ENCODE measurements at regions not wholly inside any gene's neighbourhood (a gene's known extent, or its start where the extent isn't known, plus 50 kb on each side); places are given as distances from the start of the nearest gene placed in this dataset.
"Not testable (repeated sequence)": the region's sequence is repeated elsewhere in the genome, so short reads cannot be mapped to it uniquely, and the experiment has no call there.

- DNase-seq = no peak
Observed at GRCh38 chr6:4366635-4367395, 231.4 kb upstream of the ECI2 start.

GRCh38 chr6:4365686-4366085 is 230.3 kb upstream of the ECI2 start:
- no peak for DNase-seq

DNA sequence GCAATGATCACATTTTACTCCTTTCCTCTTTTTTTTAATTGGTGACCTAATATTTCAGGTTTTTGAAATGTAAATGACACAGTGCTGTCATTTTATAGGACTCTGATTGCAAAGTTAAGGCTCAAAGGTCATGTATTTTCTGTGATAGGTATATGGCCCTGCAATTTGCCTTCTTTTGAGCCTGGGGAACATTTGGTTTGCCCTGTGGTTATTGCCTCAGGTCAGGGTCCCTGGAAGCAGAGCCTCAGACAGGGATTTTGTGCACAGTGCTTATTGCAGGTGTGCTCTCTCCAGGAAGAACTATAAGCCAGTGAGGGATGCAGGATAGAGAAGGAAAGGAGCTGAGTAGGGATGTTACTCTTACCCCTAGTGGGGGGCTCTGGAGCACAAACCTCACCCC is 229.3 kb upstream of the ECI2 start:
- no peak for DNase-seq

DNA sequence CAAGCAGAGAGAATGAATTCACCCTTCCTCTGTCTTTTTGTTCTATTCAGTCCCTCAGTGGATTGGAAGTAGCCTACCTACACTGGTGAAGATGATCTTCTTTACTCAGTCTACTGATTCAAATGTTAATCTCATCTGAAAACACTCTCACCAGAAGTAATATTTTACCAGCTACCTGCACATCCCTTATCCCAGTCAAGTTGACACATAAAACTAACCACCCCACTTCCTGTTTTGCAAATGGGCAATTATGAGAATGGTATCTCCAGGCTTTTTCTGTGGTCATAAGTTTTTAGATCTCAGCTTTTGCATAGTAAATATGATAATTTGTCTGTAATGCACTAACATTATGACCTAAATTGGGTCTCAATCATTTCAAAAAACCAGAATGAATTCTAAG is 228.8 kb upstream of the ECI2 start:
- DNase-seq = no peak

- DNase-seq = no peak
Observed at GRCh38 chr6:4363656-4364055, 228.3 kb upstream of the ECI2 start.

- no peak for DNase-seq
Observed at GRCh38 chr6:4362326-4362725, 227.0 kb upstream of the ECI2 start.

- DNase-seq = no peak
Observed at GRCh38 chr6:4360920-4361319, 225.5 kb upstream of the ECI2 start.

- DNase-seq = no peak
Observed at GRCh38 chr6:4359108-4359730, 223.8 kb upstream of the ECI2 start.

- DNase-seq = no peak
Observed at GRCh38 chr6:4358414-4359107, 223.2 kb upstream of the ECI2 start.

- DNase-seq = not testable (repeated sequence)
Observed at GRCh38 chr6:4357660-4358152, 222.3 kb upstream of the ECI2 start.

GRCh38 chr6:4356899-4357659 is 221.7 kb upstream of the ECI2 start:
- no peak for DNase-seq

- DNase-seq = no peak
Observed at GRCh38 chr6:4355241-4355640, 219.9 kb upstream of the ECI2 start.

DNA sequence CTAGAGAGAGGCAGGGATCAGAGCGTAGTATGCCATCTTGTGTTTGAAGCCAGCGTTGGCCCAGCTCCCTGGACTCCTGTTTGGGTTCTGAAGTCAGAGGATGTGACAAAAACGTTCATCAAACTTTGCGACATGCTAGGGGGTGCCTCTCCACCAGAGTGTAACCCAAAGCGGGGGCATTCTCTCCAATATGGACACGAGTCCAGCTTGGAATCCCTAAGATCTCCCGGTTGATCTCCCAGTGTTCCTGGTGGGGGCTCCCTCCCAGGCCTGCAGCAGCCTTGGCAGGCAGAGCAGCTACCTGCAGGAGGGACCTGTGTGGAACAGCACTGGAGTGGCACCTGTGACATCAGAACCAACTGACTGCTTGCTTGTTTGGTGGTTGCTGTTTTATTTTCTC is 218.8 kb upstream of the ECI2 start:
- no peak for DNase-seq

GRCh38 chr6:4352731-4353130 is 217.4 kb upstream of the ECI2 start:
- no peak for DNase-seq

- no peak for DNase-seq
Observed at GRCh38 chr6:4352322-4352669, 216.9 kb upstream of the ECI2 start.

- DNase-seq = no peak
Observed at GRCh38 chr6:4351520-4352321, 216.3 kb upstream of the ECI2 start.

- DNase-seq = no peak
Observed at GRCh38 chr6:4350567-4351519, 215.5 kb upstream of the ECI2 start.

DNA sequence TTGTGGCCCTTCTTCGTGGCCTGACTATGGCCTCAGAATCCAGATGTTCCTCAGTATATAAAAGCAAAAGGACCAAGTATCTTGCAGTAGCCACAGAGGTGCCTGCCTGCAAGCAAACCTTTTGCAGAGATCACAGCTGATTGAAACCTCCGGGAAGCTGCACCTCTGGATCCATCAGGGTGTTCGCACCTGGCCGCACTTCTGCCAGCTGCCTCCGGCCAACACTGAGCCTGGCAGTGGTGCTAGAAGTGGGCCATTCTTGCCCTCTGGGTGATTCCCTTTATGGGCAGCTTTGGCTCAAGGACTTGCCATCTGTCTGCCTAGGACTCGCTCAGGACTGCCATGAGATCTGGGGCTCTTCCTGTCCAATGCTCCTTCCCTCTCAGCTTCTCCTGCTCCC is 214.6 kb upstream of the ECI2 start:
- no peak for DNase-seq

DNA sequence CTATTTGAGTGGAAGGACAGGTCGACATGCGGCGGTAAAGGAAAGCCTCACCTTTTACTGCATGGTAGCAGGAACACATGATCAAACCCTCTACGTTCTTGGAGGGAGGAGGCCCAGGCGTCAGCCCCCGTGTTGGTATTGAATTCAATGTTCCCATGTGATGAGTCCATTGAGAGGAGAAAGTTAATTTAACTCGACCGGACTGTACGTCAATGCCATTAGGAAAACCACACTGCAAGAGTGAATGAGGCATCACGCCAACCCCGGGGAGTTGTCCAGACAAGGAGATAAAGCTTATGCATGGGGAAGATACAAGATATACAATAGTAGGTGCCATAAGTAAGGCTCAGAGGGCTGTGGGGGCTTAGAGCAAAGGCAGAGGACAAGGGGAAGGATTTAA is 213.9 kb upstream of the ECI2 start:
- no peak for DNase-seq

GRCh38 chr6:4348462-4349112 is 213.2 kb upstream of the ECI2 start:
- DNase-seq = no peak

DNA sequence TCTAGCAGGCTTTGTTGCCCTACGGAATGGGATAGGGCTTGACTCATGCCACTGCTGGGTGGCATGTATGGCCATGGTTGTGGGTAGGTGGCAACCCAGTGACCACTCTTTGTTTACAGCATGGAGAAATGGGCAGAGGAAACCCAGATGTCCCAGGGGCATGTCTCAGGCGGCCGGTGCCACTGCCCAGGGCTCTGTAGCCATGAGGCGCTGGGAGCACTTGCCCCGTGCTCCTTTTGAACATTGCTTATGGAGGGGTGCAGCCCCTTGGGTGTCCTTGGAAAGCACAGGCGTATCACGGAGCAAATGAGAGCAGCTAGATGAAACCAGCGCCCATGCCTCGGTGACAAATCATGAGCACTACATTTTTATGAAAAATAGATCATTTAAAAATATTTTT is 212.5 kb upstream of the ECI2 start:
- DNase-seq = no peak

Data from NCI-H1436 treated with DMSO at 0.1 percent for 48 hours (cell line).